HEK293 (cell line): ENCODE measurements at regions not wholly inside any gene's neighbourhood (a gene's known extent, or its start where the extent isn't known, plus 50 kb on each side); places are given as distances from the start of the nearest gene placed in this dataset.

Experiments used
- CTCF ChIA-PET: fragments of 350-600 bp; formaldehyde crosslinking; extraction: SDS; loops from one replicate; lab custom pipeline; 2021; ENCODE audit warnings: antibody characterized with exemption; lab: Yijun Ruan, JAX
- POLR2A ChIA-PET: fragments of 300-600 bp; formaldehyde crosslinking; extraction: SDS; loops from one replicate; lab custom pipeline; 2020; ENCODE audit warnings: antibody characterized with exemption, inconsistent platforms; lab: Yijun Ruan, JAX
- H3K27ac ChIP-seq: fragments of 200-500 bp; sonication (Bioruptor generic); 2 replicates; pipeline ENCODE4 v1.5.1; 2014; ENCODE audit warnings: low read depth, low read length, control low read depth, inconsistent platforms; ENCODE audit errors: extremely low read depth
- H3K36me3 ChIP-seq, 2 experiments: fragments of 200-500 bp in 1 of 2; sonication (Bioruptor generic) in 1 of 2; 1 replicate in 1 of 2; 2 replicates in 1 of 2; pipeline ENCODE4 v1.5.1; 2014 to 2017; ENCODE audit warnings: inconsistent platforms in 2 of 2, low read length in 2 of 2; ENCODE audit not compliant: control insufficient read depth in 2 of 2, insufficient read depth in 1 of 2
- H3K4me1 ChIP-seq: fragments of 200-500 bp; sonication (Bioruptor generic); 2 replicates; pipeline ENCODE4 v1.5.1; 2014; ENCODE audit warnings: mild to moderate bottlenecking, low read length, inconsistent platforms; ENCODE audit not compliant: control insufficient read depth, insufficient read depth
- H3K4me3 ChIP-seq: 2 replicates; pipeline ENCODE4 v1.5.1; 2011; ENCODE audit warnings: low read depth, mild to moderate bottlenecking, control low read depth, low read length, moderate library complexity
- H3K9me3 ChIP-seq: fragments of 200-500 bp; sonication (Bioruptor generic); 2 replicates; pipeline ENCODE4 v1.5.1; 2014; ENCODE audit warnings: low read depth, low read length, inconsistent platforms; ENCODE audit not compliant: control insufficient read depth, insufficient read depth
- GLI2 ChIP-seq: fragments of 450-650 bp; formaldehyde crosslinking; IDR thresholded peaks from 2 replicates; pipeline ENCODE4; 2017; ENCODE audit warnings: missing biosample characterization, missing genetic modification characterization, low read depth, borderline replicate concordance
- ZNF146 ChIP-seq: fragments of 450-650 bp; formaldehyde crosslinking; IDR thresholded peaks from 2 replicates; pipeline ENCODE4 v1.5.1; 2016; ENCODE audit warnings: missing biosample characterization, missing genetic modification characterization
- ZNF175 ChIP-seq: fragments of 450-650 bp; formaldehyde crosslinking; IDR thresholded peaks from 2 replicates; pipeline ENCODE4 v1.5.1; 2016; ENCODE audit warnings: missing biosample characterization, missing genetic modification characterization
- ZNF214 ChIP-seq: fragments of 450-650 bp; formaldehyde crosslinking; IDR thresholded peaks from 2 replicates; pipeline ENCODE4 v1.5.1; 2017; ENCODE audit warnings: missing biosample characterization, mild to moderate bottlenecking, missing genetic modification characterization, borderline replicate concordance
- ZNF280D ChIP-seq: fragments of 450-650 bp; formaldehyde crosslinking; IDR thresholded peaks from 2 replicates; pipeline ENCODE4 v1.5.1; 2016; ENCODE audit warnings: missing biosample characterization, missing genetic modification characterization
- ZNF311 ChIP-seq: fragments of 450-650 bp; formaldehyde crosslinking; IDR thresholded peaks from 2 replicates; pipeline ENCODE4 v1.5.1; 2017; ENCODE audit warnings: missing biosample characterization, missing genetic modification characterization, borderline replicate concordance
- ZNF518A ChIP-seq: fragments of 450-650 bp; formaldehyde crosslinking; conservative IDR thresholded peaks from 2 replicates; pipeline ENCODE4 v1.5.1; 2016; ENCODE audit warnings: low read depth, missing biosample characterization, missing genetic modification characterization
- ZNF530 ChIP-seq: fragments of 450-650 bp; formaldehyde crosslinking; IDR thresholded peaks from 2 replicates; pipeline ENCODE4 v1.5.1; 2016; ENCODE audit warnings: low read depth, missing biosample characterization, missing genetic modification characterization
- ZNF600 ChIP-seq: fragments of 450-650 bp; formaldehyde crosslinking; IDR thresholded peaks from 2 replicates; pipeline ENCODE4 v1.5.1; 2016; ENCODE audit warnings: missing biosample characterization, missing genetic modification characterization
- ZNF621 ChIP-seq: fragments of 450-650 bp; formaldehyde crosslinking; IDR thresholded peaks from 2 replicates; pipeline ENCODE4 v1.5.1; 2017; ENCODE audit warnings: missing biosample characterization, missing genetic modification characterization
- ZNF670 ChIP-seq: fragments of 450-650 bp; formaldehyde crosslinking; IDR thresholded peaks from 2 replicates; pipeline ENCODE4 v1.5.1; 2016; ENCODE audit warnings: missing biosample characterization, missing genetic modification characterization, low read depth
- ZNF747 ChIP-seq: fragments of 450-650 bp; formaldehyde crosslinking; IDR thresholded peaks from 2 replicates; pipeline ENCODE4 v1.5.1; 2016; ENCODE audit warnings: missing biosample characterization, missing genetic modification characterization
- ZNF76 ChIP-seq: fragments of 450-650 bp; formaldehyde crosslinking; IDR thresholded peaks from 2 replicates; pipeline ENCODE4; 2016; ENCODE audit warnings: low read depth, missing biosample characterization, missing genetic modification characterization, borderline replicate concordance

DNA sequence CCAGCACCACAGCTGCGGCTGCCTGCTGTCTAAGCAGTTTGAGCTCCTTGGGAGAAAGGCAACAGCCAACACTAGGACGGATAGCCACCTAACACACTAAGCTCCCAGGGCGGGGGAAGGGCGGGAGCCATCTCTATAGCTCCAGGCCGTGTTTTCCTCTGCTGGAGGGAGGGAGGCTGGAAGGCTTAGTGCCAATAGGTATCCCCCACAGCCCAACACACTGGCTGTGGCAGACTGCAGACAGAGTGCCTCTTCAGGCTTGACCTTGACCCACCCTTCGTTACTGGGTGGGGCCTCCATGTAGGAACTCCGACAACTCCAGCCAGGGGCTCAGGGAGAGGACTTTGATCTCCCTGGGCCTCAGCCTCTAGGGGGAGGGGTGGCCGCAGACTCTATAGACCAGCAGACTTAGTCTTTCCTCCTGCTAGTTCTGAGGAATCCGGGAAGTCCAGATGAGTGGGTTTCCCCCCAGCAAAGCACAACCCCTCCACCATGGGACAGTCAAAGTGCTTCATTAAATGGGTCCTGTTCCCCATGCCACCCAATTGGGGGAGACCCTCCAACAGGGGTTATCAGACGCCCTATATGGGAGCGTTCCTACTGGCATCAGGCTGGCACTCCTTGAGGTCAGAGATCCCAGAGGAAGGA, 314.4 kb upstream of the MKI67 start (continued):
- TF ChIP-seq ZNF600, result no peak

GRCh38 chr10:128443925-128444518, 317.8 kb upstream of the MKI67 start:
- H3K4me1 ChIP-seq, result no peaks in the 10 kb centered on the region
- no peak overlapping the region for H3K27ac ChIP-seq
- POLR2A ChIA-PET, result no interaction called here
- TF ChIP-seq ZNF747 (no peak), ZNF280D (tag by site-specific recombination) (no peak)
- CTCF ChIA-PET, result interaction anchor here (1.0 kb wide), 1 partner anchor 180 kb away, joined by 3 read pairs; no protein-coding TSS in a partner anchor
- no peaks in the 10 kb centered on the region for H3K9me3 ChIP-seq
- no peak overlapping the region for H3K4me3 ChIP-seq
- H3K36me3 ChIP-seq, result no peaks in the 10 kb centered on the region

- POLR2A ChIA-PET, result no interaction called here
- Histone ChIP-seq H3K36me3 (no peaks in the 10 kb centered on the region), H3K27ac (no peak overlapping the region), H3K4me3 (no peak overlapping the region), H3K4me1 (no peaks in the 10 kb centered on the region), H3K9me3 (no peaks in the 10 kb centered on the region)
- CTCF ChIA-PET, result no interaction called here
- no peak for TF ChIP-seq ZNF146 (tag by site-specific recombination)
- TF ChIP-seq ZNF76 (tag by site-specific recombination), result no peak
Measured at GRCh38 chr10:128448796-128449195, 322.6 kb upstream of the MKI67 start.

DNA sequence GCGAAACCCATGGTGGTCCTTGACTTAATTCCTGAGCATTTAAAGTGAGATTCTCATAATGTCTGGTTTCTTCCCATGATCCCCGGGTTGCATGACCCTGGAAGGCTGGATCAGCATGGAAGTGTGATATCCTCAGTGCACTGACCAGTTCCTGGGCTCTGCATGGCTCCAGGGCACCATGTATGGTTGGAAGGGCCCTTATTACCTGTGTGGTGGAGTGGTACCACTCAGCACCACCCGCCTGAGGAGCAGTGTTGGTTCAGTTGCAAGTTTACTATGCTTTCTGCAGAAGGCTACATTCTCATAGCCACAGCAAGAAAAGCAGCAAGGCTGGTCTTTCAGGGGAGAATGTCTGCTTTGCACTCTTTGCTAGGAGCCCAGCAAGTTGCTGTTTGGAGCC, 325.7 kb upstream of the MKI67 start:
- TF ChIP-seq ZNF621 (tag by site-specific recombination) (no peak), ZNF175 (tag by site-specific recombination) (no peak), ZNF670 (no peak), ZNF311 (tag by site-specific recombination) (no peak), ZNF214 (tag by site-specific recombination) (no peak), GLI2 (tag by site-specific recombination) (no peak), ZNF518A (tag by site-specific recombination) (no peak), ZNF530 (no peak)
- Histone ChIP-seq H3K27ac (no peak overlapping the region), H3K4me1 (no peaks in the 10 kb centered on the region), H3K4me3 (no peak overlapping the region), H3K9me3 (no peaks in the 10 kb centered on the region), H3K36me3 (no peaks in the 10 kb centered on the region)
- CTCF ChIA-PET, result interaction anchor here (0.6 to 1.0 kb wide), 2 partner anchors 135 to 236 kb away, joined by 3 read pairs; no protein-coding TSS in a partner anchor
- POLR2A ChIA-PET, result no interaction called here
